Astrocyte of the cerebellum (primary cell): ENCODE measurements at regions not wholly inside any gene's neighbourhood (a gene's known extent, or its start where the extent isn't known, plus 50 kb on each side); places are given as distances from the start of the nearest gene placed in this dataset.
A peak's percentile ranks its signal among the peaks of the same experiment; 100 is the strongest.

Experiments used
- DNase-seq: peaks from one replicate; pipeline ENCODE4 v3.0.0-alpha.2; 2011; ENCODE audit warnings: low read depth
- H3K4me3 ChIP-seq: 2 replicates; pipeline ENCODE4 v1.5.1; 2011; ENCODE audit warnings: mild to moderate bottlenecking, low read depth, low read length, moderate library complexity
- in situ Hi-C: cut with HindIII; loops from 2 replicates; pipeline ENCODE4 v1.10.0; 2017; ENCODE audit warnings: low sequenced_read_pairs
- TF ChIP-seq, protein P1 (sequence below): IDR thresholded peaks from 2 replicates; pipeline ENCODE4 v1.5.1; 2012; ENCODE audit warnings: low read length, low read depth, moderate library complexity, mild to moderate bottlenecking; ENCODE audit errors: missing control alignments

DNA sequence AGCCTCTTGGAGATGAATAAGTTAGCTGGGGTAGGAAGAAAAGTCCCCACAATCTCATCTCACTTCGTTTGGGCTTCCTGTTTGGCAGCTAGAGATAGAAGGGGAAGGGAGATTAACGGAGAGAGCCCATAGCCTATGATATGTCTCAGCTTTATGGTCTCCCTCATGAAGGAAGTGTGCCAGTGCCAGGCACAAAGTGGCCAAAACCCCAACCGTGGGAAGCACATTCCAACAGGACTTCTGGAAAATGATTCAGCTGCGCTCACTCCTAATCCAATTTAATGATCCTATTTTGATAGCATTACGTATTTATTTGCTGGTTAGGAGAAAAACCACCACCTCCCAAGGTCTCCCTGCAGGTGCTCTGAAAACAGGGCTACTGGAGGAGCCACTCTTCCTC, 303.1 kb upstream of the CLINT1 start:
- TF ChIP-seq, protein P1, sequence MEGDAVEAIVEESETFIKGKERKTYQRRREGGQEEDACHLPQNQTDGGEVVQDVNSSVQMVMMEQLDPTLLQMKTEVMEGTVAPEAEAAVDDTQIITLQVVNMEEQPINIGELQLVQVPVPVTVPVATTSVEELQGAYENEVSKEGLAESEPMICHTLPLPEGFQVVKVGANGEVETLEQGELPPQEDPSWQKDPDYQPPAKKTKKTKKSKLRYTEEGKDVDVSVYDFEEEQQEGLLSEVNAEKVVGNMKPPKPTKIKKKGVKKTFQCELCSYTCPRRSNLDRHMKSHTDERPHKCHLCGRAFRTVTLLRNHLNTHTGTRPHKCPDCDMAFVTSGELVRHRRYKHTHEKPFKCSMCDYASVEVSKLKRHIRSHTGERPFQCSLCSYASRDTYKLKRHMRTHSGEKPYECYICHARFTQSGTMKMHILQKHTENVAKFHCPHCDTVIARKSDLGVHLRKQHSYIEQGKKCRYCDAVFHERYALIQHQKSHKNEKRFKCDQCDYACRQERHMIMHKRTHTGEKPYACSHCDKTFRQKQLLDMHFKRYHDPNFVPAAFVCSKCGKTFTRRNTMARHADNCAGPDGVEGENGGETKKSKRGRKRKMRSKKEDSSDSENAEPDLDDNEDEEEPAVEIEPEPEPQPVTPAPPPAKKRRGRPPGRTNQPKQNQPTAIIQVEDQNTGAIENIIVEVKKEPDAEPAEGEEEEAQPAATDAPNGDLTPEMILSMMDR, result no peak
- in situ Hi-C loops, result no loop called here
- no peak for DNase-seq
- no peak overlapping the region for H3K4me3 ChIP-seq

DNA sequence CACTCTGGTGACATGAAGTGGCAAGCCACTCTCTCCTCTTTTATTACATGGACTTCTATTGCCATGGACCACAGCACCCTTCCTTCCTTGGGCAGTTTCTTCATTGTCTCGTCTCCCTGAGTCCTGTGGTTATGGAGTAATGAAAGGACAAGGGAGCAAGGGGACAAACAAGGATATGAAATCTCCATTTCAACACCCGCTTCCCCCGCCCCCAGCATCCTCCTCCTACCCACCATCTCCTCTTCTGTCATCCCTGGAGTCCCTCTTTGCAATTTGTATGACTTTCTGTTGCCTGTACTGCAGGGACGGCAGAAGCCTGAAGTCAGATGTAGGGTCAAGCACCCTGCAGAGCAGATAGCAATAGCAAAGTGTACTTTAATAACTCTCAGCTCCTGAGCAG, 300.7 kb upstream of the CLINT1 start:
- H3K4me3 ChIP-seq, result no peak overlapping the region
- in situ Hi-C loops, result no loop called here
- DNase-seq, result no peak
- TF ChIP-seq, protein P1, result no peak

DNA sequence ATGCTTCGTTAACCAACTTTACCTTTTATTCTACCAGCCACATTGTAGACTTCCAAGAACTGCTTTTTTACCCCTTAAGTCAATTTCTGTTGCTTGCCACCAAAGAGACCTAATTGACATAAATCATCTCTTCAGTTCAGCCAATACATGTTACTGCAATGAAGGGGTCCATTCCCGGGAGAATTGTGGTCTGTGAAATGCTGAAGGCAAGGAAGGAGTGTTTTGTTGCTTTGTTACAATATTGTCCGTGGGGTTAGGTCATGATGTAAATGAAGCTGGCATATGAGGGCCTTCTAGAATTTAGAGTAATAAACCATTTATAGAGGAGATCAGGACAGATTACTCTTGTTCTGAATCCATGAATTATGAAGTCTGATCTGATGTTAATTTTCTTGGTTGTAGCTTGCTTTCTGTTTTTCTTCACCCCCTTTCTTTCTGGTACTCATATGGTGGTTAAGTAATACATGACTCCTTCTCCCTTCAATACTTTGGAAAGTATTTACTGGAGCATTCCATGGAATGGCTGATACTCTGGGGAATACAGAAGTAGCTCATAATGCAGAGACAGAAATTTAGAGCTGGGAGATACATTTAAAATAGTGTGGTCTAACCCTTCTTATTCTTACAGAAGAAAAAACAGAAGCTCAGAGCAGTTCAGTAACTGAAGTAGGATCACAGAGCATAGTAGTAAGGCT, 297.0 kb upstream of the CLINT1 start:
- no peak overlapping the region for H3K4me3 ChIP-seq
- DNase-seq, result no peak
- in situ Hi-C loops, result no loop called here
- TF ChIP-seq, protein P1, result no peak

DNA sequence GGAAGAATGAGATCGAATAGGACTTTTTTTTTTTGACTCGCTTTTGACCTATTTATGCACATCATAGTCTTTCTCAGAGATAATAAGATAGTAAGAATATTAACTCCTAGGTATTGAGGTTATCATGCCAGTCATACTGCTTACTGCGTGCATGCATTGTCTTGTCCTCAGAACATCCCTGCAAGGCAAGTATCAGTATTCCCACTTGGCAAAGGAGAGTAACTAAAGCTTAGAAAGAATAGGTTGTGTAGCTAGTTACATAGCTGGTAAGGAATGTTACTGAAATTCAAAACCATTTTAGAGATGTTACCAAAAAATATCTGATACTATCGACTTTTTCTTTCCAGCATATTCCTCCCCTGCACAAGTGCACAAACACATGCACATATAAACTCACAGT, 296.1 kb upstream of the CLINT1 start:
- TF ChIP-seq, protein P1, result no peak
- no peak for DNase-seq
- no peak overlapping the region for H3K4me3 ChIP-seq
- in situ Hi-C loops, result no loop called here

GRCh38 chr5:158154226-158155005, 295.5 kb upstream of the CLINT1 start:
- H3K4me3 ChIP-seq, result no peak overlapping the region
- DNase-seq, result peak; percentile 96
- in situ Hi-C loops, result no loop called here
- TF ChIP-seq, protein P1, result peak; percentile 18

- H3K4me3 ChIP-seq, result no peak overlapping the region
- no peak for DNase-seq
- TF ChIP-seq, protein P1, result no peak
- in situ Hi-C loops, result no loop called here
Measured at GRCh38 chr5:158153508-158153907, 294.6 kb upstream of the CLINT1 start.
